Cardiac septum (tissue), 1 donor: ENCODE measurements at regions not wholly inside any gene's neighbourhood (a gene's known extent, or its start where the extent isn't known, plus 50 kb on each side); places are given as distances from the start of the nearest gene placed in this dataset.

Experiments
- DNase-seq: peaks from one replicate; pipeline ENCODE4 v3.0.0-alpha.2; 2020; ENCODE audit warnings: low spot score
- intact Hi-C: fragments of 100-400 bp; cut with DNase I; formaldehyde crosslinking; loops from one replicate; pipeline ENCODE4 v1.14.0; 2022
- donor health status: DM: no; HTN: no; CAD: no.

- intact Hi-C loops = no loop called here
- DNase-seq = no peak
These were observed 1355.4 kb upstream of the ACVR2A start for GRCh38 chr2:146489386-146489785.

DNA sequence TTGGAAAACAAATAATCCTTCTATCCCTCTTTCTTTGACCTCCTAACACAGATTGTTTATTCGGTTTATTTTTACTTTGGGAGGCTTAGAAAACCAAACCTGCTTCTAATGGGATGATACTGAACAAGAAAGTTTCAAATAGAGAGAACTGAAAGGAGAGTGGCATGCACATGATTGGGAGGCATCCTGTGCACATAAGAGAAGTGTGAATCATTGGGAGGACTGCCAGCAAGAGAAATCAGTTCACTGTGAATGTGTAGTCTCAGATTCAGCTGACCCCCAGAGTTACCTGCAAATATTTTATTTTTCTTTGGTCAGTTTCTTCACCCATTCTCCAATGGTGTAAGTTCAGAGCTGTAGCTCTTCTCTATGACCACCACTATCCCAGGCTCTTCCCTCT is 1363.2 kb upstream of the ACVR2A start:
- DNase-seq = no peak
- intact Hi-C loops = no loop called here

DNA sequence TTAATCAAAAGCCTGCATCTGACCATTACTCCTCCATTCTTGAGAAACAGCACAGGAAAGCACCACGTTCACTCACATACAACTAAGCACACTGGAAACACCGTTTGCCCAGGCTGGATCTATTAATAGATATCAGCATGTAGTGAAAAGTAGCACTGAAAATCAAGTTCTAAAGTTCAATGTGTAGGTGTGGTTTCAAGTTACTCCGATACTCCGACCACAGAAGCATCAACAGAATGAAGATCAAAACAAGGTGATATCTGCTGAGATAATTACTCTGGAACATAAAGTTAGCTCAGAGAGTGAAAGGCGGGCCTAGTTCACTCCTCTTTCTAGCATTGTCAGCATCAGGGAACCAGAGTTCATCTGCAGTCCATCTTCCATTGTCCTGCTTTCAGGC is 1367.4 kb upstream of the ACVR2A start:
- intact Hi-C loops = no loop called here
- no peak for DNase-seq

GRCh38 chr2:146468578-146468977 is 1376.3 kb upstream of the ACVR2A start:
- intact Hi-C loops = no loop called here
- no peak for DNase-seq

DNA sequence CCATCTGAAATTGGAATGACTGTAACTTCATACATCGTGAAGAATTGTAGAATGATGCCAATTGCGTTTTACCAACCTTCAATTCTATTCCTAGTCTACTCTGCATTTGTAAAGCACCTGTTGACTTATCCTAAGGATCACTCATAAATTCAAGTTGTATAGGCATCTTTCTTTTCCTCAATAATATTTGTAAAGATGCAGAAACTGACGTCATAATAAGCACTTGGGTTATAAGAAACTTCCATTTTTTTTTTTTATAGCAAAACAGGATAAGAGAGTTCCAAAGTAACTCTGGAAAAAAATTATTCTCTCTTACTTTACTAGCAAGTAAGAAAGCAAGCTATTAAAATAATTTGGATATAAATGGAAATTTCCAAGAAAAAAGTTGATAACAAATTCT is 1377.4 kb upstream of the ACVR2A start:
- intact Hi-C loops = no loop called here
- DNase-seq = no peak

DNA sequence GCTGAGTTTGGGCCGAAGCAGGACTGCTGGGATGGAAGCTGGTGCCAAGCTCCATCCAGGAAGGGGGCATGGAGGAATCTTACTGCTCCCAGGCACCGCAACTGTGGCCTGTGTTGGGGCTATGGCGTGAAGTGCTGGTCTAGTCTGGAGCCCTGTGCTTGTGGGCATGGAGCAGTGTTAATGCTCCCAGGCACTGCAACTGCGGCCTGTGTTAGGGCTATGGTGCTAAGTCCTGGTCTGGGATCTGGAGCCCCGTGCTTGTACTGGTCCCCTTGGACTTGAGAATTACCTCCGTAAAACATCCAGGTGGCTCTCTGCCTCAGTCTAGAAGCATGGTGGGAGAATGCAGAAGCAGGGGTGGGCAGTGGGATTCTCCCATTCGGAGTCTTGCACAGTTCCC is 1379.4 kb upstream of the ACVR2A start:
- no peak for DNase-seq
- intact Hi-C loops = no loop called here

- intact Hi-C loops = no loop called here
- DNase-seq = no peak
These were observed 1383.8 kb upstream of the ACVR2A start for GRCh38 chr2:146461068-146461467.

DNA sequence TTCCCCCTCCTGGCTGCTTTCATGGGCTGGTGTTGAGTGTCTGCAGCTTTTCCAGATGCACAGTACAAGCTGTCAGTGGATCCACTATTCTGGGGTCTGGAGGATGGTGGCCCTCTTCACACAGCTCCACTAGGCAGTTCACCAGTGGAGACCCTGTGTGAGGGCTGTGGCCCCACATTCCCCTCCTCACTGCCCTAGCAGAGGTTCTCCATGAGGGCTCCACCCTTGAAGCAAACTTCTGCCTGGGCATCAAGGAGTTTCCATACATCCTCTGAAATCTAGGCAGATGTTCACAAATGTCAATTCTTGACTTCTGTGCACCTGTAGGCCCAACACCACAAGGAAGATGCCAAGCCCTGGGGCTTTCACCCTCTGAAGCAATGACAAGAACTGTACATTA is 1386.2 kb upstream of the ACVR2A start:
- no peak for DNase-seq
- intact Hi-C loops = no loop called here

- intact Hi-C loops = no loop called here
These were observed 1387.6 kb upstream of the ACVR2A start for GRCh38 chr2:146457221-146457620.

DNA sequence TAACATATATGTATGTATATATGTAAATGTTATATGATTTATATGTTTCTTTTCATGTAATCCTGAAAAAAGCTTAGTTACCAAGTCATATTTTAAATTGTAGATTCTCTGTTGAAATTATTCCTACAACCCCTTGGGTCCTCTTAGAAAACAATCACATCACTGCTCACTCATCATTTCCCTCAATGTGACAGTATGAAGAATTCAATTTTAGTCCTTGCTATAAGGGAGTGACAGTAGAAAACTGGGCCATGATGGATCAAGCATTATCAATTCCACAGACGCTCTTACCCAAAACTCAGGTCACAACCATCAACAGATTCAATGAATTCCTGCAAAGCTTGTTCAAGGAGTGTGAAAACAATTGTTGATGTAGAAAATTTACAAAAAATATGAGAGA is 1389.5 kb upstream of the ACVR2A start:
- intact Hi-C loops = no loop called here

More at GRCh38 chr2:146457221-146457620, 1387.6 kb upstream of the ACVR2A start:
- DNase-seq = no peak

DNA sequence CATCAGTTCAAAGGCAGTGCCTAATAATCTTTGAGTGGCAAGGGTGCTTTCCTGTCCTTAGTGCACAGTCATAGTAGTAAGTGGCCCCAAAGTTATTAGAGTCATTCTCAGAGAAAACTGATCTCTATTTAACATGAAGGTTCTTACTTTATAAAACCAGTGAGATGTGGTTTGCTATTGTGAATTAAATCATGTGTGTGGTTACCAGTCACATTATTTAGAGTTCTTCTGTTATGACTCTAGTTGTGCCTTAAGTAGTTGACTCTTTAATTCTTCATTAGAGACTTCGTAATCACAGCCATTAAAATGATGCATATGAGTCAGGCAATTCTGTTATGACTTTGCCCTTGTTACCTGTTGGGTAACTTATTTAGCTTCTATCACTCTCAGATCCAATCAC is 1392.9 kb upstream of the ACVR2A start:
- no peak for DNase-seq
- intact Hi-C loops = no loop called here

More for the DNA sequence above, 1389.5 kb upstream of the ACVR2A start:
- no peak for DNase-seq

DNA sequence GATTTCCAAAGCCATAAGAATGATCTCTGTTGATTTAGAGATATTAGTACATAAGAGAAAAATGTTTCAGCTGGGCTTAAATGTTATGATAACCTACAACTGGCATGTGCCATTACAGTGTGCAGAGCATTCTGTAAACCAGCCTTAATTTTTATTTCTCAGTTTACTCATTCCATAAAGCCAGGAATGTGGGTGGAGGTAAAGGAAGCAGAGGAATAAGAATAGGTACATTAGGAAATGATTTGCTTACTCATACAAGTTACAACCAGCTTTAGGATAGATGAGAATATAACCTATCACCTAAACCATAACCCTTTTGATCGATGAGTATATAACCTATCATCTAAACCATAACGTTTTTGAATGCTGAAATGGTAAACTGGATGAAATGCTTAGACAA is 1394.7 kb upstream of the ACVR2A start:
- intact Hi-C loops = no loop called here
- no peak for DNase-seq

DNA sequence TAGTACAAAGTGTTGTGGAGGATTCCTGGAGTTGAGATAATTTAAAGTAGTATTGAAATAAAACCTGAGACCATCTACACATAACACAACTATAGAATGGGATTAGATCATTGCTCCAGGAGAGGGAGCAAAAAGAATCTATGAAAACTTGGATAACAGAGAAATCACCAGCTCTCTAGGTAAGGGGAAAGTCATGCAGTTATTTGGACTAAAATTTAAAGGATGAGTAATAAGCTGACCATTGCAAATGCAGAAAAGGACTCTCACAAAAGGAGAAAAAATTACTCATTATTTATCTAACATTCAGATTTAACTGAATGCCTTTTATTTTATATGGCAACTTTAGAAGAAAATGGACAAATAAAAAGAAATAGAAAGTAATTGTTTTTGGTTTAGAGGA is 1399.8 kb upstream of the ACVR2A start:
- no peak for DNase-seq
- intact Hi-C loops = no loop called here

- DNase-seq = no peak
- intact Hi-C loops = no loop called here
These were observed 1400.7 kb upstream of the ACVR2A start for GRCh38 chr2:146444085-146444484.

- no peak for DNase-seq
- intact Hi-C loops = no loop called here
These were observed 1406.6 kb upstream of the ACVR2A start for GRCh38 chr2:146438246-146438645.

DNA sequence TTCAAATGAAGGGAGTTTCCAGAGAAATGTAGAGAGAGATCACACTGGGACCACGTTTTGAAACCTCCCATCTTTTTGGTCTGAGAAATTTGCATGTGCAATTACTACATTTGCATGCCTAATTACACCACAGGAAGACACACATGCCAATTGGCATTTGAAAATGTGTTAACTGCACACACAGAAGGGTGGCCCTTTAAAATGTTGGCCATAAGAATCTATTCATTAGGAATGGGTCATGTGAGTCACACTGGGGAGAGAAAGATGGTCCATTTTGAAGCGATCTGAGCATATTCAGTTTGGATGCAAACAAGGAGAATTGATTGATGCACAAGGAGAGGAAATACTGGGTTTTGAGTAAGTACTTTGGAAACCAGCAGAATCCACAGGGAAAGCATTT is 1407.1 kb upstream of the ACVR2A start:
- intact Hi-C loops = no loop called here

DNA sequence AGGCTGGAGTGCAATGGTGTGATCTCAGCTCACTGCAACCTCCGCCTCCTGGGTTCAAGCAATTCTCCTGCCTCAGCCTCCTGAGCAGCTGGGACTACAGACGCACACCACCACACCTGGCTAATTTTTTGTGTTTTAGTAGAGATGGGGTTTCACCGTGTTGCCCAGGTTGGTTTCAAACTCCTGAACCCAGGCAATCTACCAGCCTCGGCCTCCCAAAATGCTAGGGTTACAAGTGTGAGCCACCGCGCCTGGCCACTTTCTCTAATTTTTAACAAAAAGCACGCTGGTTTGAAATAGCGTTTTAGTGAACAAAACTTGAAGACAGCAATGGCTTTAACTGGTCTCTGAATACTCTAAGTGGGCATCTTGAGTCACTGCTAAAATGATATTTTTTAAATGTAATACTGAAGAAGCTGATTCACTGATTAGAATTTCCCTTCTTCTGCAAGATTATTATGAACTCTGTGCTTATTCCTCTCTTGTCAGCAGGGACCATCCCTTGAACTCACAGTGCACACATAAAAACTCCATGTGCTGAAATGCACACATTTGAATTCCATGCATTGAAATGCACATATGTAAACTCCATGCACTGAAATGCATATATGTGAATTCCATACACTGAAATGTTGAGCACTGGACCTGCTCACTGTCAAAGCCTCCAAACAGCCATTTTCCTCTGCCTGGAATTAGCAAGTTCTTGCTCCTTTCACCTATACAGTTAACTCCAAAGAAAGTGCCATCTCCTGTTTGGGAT is 1411.5 kb upstream of the ACVR2A start:
- intact Hi-C loops = no loop called here
- DNase-seq = no peak

More for the DNA sequence above, 1407.1 kb upstream of the ACVR2A start:
- DNase-seq = no peak

GRCh38 chr2:146429366-146429765 is 1415.5 kb upstream of the ACVR2A start:
- no peak for DNase-seq
- intact Hi-C loops = no loop called here

GRCh38 chr2:146417942-146418341 is 1426.9 kb upstream of the ACVR2A start:
- intact Hi-C loops = no loop called here
- no peak for DNase-seq

DNA sequence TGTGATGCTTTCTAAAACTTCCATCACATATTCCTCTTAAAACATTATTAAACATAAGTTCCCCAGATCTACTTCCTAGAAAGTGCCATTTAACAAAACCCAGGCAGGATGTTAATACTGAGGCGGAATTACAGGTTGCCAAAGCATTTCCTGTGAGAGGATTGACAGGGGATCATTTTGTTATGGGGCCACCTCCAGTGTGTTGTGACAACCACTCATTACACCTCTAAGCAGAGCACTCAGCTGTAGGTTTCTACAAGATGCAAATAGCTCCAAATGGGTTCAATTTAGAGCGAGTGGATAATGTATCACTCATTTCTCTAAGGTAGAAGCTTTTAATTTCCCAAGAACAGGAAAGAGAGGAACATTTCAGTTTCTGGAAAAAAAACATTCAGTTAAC is 1429.5 kb upstream of the ACVR2A start:
- no peak for DNase-seq
- intact Hi-C loops = no loop called here

DNA sequence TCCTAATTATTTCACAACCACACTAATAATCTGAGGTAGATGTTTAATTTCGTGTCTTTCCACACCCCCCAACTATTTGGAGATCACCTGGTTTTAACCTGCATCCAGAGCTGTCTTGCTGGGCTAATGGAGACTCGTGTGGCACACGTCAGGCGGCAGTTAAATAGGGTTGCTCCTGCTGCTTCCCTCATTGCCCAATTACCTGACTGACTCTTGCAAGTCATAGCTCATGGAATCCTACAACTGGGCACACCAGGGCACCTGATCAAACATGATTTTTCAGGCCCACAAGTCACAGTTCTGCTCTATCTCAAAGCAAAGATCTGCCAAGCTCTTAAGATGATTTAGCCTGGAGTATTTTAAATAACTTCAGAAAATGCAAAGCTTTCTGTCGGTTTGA is 1430.4 kb upstream of the ACVR2A start:
- intact Hi-C loops = no loop called here
- no peak for DNase-seq

DNA sequence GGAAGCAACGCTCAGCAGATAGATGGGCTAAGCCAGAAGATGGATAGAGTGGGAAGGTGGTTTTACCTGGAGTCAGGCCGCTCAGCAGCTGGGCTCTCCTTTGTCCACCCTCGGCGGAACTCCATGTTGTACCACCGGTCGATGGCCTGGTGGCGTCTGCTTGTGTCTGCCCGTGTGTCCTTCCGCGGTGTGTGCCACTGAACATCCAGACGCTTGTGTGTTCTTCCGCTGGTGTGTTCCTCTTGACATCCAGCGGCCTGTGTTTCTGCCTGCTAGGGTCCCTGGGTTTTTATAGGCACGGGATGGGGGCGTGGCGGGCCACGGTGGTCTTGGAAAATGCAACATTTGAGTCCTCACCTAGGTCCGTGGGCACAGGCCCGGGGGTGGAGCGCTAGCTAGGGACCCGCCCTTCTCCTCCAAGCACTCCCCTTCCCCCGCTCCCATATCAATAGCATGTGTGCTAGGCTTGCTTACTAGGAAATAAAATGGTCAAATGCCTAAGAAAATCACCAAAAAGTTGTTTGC is 1431.7 kb upstream of the ACVR2A start:
- no peak for DNase-seq
- intact Hi-C loops = no loop called here
